ENCODE measurements at regions not wholly inside any gene's neighbourhood (a gene's known extent, or its start where the extent isn't known, plus 50 kb on each side); places are given as distances from the start of the nearest gene placed in this dataset.

DNA sequence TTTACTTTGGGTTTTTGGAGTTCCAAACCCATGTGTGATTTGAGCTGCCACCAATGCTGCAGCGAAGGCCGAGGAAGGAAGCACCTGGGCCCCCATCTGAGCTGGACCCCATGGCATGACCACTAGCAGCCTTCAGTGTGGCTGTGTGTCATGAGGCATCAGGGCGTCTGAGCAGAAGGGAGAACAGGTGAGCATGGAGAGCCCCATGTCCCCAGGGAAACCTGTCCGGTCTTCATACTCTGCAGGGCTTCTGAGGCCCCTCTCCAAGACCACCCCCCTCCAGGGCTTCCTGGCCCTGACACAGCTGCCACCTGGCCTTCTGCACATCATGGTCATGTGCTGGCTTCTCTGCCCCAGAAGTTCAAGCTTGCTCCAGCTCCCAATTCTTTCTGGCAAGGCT, 169.1 kb upstream of the CST7 start:
- no peak for TF ChIP-seq YY1 (tag by site-specific recombination; IDR thresholded peaks at IDR 0.05)
- no peak for TF ChIP-seq ZNF660 (tag by site-specific recombination; IDR thresholded peaks at IDR 0.05)
